ENCODE measurements at regions not wholly inside any gene's neighbourhood (a gene's known extent, or its start where the extent isn't known, plus 50 kb on each side); places are given as distances from the start of the nearest gene placed in this dataset.

DNA sequence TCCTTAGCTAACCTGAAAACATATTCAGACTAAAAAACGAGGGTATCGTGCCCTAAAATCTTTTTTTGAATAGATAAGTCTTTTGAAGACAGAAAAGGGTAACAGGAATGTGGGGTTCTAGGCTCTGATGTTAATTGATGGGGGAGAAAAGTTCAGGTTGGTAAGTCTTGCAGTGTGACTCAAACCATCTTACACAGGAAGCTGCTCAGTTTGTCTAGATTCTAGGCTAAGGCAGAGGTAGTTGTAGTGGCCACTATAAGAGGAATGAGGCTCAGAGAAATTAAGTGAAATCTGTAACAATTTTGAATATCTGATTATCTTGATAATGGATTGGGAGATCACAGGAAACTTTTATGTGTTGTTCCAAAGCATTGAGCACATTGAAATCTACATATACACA lies 267.9 kb downstream of the PDCD6IP start:
- H3K4me3 ChIP-seq (replicated peaks in 1 of 2; ENCODE audit: low read depth in 2 of 2, low read length in 2 of 2): no peak overlapping the region
- TF ChIP-seq, protein P1, sequence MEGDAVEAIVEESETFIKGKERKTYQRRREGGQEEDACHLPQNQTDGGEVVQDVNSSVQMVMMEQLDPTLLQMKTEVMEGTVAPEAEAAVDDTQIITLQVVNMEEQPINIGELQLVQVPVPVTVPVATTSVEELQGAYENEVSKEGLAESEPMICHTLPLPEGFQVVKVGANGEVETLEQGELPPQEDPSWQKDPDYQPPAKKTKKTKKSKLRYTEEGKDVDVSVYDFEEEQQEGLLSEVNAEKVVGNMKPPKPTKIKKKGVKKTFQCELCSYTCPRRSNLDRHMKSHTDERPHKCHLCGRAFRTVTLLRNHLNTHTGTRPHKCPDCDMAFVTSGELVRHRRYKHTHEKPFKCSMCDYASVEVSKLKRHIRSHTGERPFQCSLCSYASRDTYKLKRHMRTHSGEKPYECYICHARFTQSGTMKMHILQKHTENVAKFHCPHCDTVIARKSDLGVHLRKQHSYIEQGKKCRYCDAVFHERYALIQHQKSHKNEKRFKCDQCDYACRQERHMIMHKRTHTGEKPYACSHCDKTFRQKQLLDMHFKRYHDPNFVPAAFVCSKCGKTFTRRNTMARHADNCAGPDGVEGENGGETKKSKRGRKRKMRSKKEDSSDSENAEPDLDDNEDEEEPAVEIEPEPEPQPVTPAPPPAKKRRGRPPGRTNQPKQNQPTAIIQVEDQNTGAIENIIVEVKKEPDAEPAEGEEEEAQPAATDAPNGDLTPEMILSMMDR (IDR thresholded peaks at IDR 0.05; ENCODE audit: low read depth, low read length): no peak
- no peak for DNase-seq (ENCODE audit: low read depth in 2 of 2)

DNA sequence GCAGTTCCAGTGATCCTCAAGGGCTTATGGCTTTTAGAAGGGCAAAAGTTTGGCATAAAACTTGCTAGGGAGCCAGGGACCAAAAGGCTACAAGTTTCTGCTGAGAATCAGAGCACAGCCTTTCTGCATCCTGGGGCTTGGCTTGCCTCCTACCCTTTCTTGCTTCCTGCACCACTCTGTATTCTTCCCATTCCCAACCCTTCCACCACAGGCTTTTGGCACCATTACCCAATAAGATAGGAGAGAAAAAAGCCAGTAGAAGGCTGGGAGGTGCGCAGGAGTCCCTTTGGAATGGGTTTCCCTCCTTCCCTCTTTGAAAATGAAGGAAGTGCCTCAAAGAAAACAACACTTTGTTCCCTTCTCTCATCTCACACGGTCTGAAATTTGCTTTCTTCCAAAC lies 268.6 kb downstream of the PDCD6IP start:
- no peak for DNase-seq (ENCODE audit: low read depth in 2 of 2)
- H3K4me3 ChIP-seq (replicated peaks in 1 of 2; ENCODE audit: low read depth in 2 of 2, low read length in 2 of 2): no peak overlapping the region
- TF ChIP-seq, protein P1 (IDR thresholded peaks at IDR 0.05; ENCODE audit: low read depth, low read length): no peak

DNA sequence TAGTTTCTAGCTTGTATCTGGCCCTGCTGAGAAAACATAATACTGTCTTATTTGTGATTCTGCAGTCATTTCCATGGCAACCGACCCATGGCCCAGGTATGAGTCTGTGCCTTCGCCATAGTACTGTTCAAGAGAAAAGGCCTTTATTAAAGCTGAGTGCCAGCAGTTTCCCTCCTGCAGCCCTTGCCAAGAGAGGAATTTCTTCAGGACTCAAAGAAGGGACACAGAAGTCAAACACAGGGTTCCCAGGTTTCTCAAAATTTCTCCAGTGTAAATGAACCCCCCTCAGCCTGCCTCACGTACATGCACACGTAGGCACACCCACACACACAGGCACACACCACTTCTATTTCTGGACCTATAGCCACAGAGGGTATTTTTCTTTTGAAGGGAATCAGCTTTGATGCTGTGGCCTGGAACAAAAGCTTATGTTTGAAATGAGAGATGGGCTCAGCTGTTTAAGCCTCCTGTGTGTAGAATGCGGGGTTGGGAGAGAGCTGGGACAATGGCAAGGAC lies 269.2 kb downstream of the PDCD6IP start:
- TF ChIP-seq, protein P1 (IDR thresholded peaks at IDR 0.05; ENCODE audit: low read depth, low read length): no peak
- H3K4me3 ChIP-seq (replicated peaks in 1 of 2; ENCODE audit: low read depth in 2 of 2, low read length in 2 of 2): no peak overlapping the region
- DNase-seq (ENCODE audit: low read depth in 2 of 2): no peak

DNA sequence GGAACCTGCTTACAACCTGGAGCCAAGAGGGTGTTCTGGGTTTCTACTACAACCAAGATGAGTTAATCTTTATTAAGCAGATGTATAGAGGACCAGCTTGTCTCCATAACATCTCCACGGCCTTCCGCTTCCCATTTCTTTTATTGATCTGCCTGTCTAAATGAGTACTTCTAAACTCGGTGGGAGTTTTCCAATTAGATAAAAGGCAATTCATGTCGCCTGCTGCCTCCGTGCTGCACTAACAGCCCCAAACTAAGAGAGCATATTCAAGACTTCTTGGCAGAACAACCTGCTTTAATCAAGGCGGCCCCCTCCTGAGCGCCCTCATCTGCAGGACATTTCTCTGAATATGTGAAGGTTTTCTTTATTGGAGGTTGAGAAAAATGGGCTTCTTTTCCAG lies 270.1 kb downstream of the PDCD6IP start:
- DNase-seq (ENCODE audit: low read depth in 2 of 2): no peak
- TF ChIP-seq, protein P1 (IDR thresholded peaks at IDR 0.05; ENCODE audit: low read depth, low read length): no peak
- no peak overlapping the region for H3K4me3 ChIP-seq (replicated peaks in 1 of 2; ENCODE audit: low read depth in 2 of 2, low read length in 2 of 2)

DNA sequence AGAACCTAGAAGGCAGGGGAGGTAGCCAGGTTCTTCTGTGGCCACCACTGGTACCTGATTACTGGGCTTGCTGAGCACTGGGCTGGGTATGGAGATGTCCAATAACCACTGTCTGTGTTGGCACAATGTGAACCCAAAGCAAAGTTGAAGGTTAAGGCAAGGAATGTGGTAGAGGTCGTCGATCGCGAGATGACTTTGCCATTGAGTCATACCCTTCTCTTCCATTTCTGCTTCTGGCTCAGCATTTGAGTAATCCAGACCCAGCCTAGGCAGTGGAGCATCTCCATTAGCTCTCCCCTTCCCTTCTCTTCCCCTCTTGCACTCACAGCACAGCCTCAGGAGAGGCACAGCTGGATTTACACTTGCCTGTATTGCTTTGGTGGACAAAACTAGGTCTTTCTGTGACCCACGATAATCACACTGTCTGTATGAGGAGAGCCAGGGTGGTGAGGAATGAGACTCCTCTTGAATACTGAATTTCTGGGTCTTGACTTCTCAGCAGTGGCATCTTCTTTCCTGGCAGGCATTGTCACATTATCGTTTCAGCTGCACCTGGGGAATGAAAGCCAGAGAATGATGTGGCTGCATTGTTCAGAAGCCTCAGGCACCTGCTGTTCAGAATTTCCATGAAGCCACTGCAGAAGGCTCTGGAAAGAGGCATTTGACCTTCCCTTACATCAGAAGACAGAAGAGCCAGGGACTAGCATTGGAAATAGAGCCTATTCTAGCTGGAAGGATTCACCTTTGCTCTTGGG lies 272.6 kb downstream of the PDCD6IP start:
- TF ChIP-seq, protein P1 (IDR thresholded peaks at IDR 0.05; ENCODE audit: low read depth, low read length): no peak
- H3K4me3 ChIP-seq (replicated peaks in 1 of 2; ENCODE audit: low read depth in 2 of 2, low read length in 2 of 2): no peak overlapping the region
- no peak for DNase-seq (ENCODE audit: low read depth in 2 of 2)

DNA sequence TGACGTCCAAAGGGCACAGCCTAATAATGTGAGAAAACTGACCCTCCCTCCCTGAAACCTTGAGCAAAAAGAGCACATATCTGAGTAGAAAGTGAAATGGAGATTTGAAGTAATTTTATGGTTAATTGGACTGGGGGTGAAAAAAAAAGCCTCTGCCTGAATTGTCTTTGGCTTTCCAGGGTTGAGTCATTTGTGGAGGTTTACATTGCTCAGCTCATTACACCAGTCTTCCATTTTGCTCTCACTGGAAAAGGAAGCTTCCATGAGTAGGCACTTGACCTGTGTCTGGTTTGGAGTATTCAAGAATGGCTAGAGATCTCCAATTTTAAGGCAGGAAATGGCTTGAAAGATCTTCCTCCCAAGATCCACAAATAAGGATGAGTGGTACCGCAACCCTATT lies 273.9 kb downstream of the PDCD6IP start:
- no peak overlapping the region for H3K4me3 ChIP-seq (replicated peaks in 1 of 2; ENCODE audit: low read depth in 2 of 2, low read length in 2 of 2)
- no peak for DNase-seq (ENCODE audit: low read depth in 2 of 2)
- TF ChIP-seq, protein P1 (IDR thresholded peaks at IDR 0.05; ENCODE audit: low read depth, low read length): no peak
